Activated naive CD4-positive, alpha-beta T cell treated with anti-CD3 and anti-CD28 coated beads, Interleukin-2, amount 10 ng/mL, durations not matched to agents 7 days and 5 days (primary cell): ENCODE measurements at regions not wholly inside any gene's neighbourhood (a gene's known extent, or its start where the extent isn't known, plus 50 kb on each side); places are given as distances from the start of the nearest gene placed in this dataset.

ENCODE experiments used
- CTCF ChIA-PET: fragments of 350-600 bp; sonication (Branson Sonifier 250); formaldehyde crosslinking; loops from one replicate; lab custom pipeline; 2021; ENCODE audit warnings: antibody characterized with exemption; lab: Charles Lee
- DNase-seq: peaks from one replicate; pipeline ENCODE4 v3.0.0-alpha.2; 2020
- H3K27ac Mint-ChIP-seq: one replicate; pipeline ENCODE4 v1.8.0; 2021; ENCODE audit warnings: mild to moderate bottlenecking, moderate library complexity, mixed read lengths
- H3K27me3 Mint-ChIP-seq: one replicate; pipeline ENCODE4 v1.8.0; 2021; ENCODE audit warnings: mild to moderate bottlenecking, mixed read lengths
- H3K36me3 Mint-ChIP-seq: one replicate; pipeline ENCODE4 v1.8.0; 2021; ENCODE audit warnings: mixed read lengths
- H3K4me1 Mint-ChIP-seq: one replicate; pipeline ENCODE4 v1.8.0; 2021; ENCODE audit warnings: mixed read lengths
- H3K4me3 Mint-ChIP-seq: one replicate; pipeline ENCODE4 v1.8.0; 2021; ENCODE audit warnings: mild to moderate bottlenecking, moderate library complexity, mixed read lengths
- H3K9me3 Mint-ChIP-seq: one replicate; pipeline ENCODE4 v1.8.0; 2021; ENCODE audit warnings: mixed read lengths

DNA sequence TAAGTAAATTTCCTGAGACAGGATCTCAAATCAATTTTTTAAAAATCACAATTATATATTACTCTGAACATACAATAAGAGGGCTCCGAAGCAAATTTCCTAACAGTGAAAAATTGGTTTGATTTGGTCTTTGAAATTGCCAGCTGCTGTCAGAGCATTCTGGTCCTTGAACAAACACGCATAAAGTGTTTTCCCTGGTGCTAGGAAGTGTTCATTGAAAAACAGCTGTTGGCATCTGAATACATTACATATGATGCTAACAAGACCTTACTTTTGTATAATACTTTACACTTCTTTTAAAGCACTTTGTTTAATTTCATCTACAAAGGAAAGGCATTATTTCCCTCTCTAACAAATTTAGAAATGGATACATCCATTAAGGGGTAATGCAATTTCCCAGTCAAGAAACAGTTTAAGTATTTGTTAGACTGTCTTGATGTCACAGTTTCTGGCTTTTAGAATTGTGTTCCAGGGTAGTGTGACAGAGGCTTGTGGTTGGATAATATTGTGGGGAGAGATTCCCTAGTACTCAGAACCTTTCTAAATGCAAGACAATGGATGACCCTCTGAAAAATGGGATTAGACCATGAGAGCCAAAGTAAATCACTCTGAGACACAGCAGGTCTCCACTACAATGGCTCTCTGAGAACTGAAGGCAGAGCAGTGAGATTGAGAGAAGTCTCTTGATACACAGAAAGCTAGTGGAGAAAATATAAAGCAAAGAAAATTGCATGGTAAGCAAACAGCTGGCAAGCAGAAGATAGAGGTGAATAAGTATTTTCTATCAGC, 299.0 kb downstream of the TRIB2 start:
- CTCF ChIA-PET = interaction anchor here (1.1 kb wide), 1 partner anchor 8 kb away, joined by 5 read pairs; no protein-coding TSS in a partner anchor
- Mint-ChIP-seq H3K9me3 (no peaks in the 10 kb centered on the region), H3K4me1 (no peaks in the 10 kb centered on the region), H3K27ac (no peak overlapping the region), H3K27me3 (peaks cover 21% of the 10 kb centered on the region), H3K4me3 (no peak overlapping the region), H3K36me3 (no peaks in the 10 kb centered on the region)
- DNase-seq = no peak

DNA sequence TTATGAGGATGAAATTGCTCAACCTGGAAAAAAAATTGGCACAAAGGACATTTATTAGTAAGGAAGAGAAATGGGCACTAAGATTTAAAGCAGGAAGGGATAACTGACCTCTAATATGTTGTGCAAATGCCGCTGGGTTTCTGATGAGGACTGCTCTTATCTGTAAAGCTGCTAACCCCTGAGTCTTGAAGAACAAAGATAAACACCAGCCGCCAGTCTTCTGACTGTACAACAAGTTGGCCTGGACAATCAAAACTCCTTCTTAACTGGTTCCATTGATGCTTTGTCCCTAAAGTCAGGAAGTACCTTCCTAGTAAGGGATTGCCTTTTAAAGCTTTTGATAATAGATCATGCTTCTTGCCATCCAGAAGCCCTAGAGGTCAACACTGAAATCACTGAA, 301.8 kb downstream of the TRIB2 start:
- no peak for DNase-seq
- CTCF ChIA-PET = interaction anchor here (1.1 kb wide), 1 partner anchor 11 kb away, joined by 3 read pairs; no protein-coding TSS in a partner anchor
- no peaks in the 10 kb centered on the region for H3K4me1 Mint-ChIP-seq
- H3K27ac Mint-ChIP-seq = no peak overlapping the region
- H3K4me3 Mint-ChIP-seq = no peak overlapping the region
- H3K36me3 Mint-ChIP-seq = no peaks in the 10 kb centered on the region
- no peaks in the 10 kb centered on the region for H3K9me3 Mint-ChIP-seq
- H3K27me3 Mint-ChIP-seq = peaks cover 19% of the 10 kb centered on the region

DNA sequence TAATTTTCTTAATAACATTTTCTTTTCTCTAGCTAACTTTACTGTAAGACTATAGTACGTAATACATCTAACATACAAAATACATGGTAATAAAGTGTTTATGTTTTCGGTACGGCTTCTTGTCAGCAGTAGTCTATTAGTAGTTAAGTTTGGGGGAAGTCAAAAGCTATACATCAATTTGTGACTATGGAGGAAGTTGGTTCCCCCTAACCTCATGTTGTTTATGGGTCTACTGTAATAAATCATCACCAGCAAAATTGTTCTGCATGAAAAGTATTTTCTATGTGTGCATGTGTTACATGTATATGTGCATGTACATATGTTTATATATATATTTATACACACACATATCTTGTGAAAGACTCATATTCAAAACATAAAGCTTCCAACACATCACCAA, 303.0 kb downstream of the TRIB2 start:
- DNase-seq = no peak
- Mint-ChIP-seq H3K4me3 (no peak overlapping the region), H3K36me3 (no peaks in the 10 kb centered on the region), H3K4me1 (no peaks in the 10 kb centered on the region), H3K27me3 (peaks cover 26% of the 10 kb centered on the region), H3K9me3 (no peaks in the 10 kb centered on the region), H3K27ac (no peak overlapping the region)
- CTCF ChIA-PET = interaction anchor here (0.7 kb wide), 1 partner anchor 771 kb away, joined by 3 read pairs; no protein-coding TSS in a partner anchor

DNA sequence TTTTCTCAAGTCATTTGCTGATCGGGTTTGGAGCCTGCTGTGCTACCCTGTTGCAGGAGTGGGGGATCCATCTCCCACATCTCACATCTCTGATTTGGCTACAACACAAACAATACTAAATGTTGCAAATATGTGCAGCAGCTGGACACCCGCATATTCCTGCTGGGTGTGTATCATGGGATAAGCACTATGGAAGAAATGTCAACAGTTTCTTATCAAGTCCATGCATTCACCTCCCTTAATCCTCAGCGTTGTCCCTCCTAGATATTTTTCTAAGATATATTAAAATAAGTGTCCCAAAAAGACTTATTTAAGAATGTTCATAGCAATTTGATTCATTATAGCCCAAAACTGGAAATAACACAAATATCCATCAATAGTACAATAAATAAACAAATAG, 303.7 kb downstream of the TRIB2 start:
- no peak overlapping the region for H3K27ac Mint-ChIP-seq
- no peaks in the 10 kb centered on the region for H3K4me1 Mint-ChIP-seq
- no peaks in the 10 kb centered on the region for H3K36me3 Mint-ChIP-seq
- no peak overlapping the region for H3K4me3 Mint-ChIP-seq
- no peaks in the 10 kb centered on the region for H3K9me3 Mint-ChIP-seq
- peaks cover 25% of the 10 kb centered on the region for H3K27me3 Mint-ChIP-seq
- CTCF ChIA-PET = no interaction called here
- DNase-seq = no peak

DNA sequence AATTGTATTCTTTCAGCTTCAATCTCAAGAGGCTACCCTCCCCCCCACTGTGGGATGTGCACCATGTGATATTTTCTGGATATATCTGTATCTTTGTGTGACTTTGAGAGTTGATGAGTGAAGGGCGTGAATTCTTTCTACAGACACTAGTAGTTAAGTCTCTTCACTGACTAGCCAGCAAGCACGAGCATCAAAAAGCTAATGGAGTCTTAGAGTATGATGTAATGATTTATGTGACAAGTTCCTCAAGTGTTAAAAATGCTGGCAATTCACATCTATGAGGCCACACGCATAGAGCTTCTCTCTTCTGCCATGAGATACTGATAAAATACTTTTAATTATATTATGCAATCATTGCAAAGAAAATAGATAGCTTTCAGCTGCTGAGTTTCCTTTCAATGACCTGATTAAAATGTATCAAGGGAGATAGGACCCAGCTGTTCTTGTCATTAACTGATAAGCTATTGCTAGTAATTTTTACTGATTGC, 304.8 kb downstream of the TRIB2 start:
- H3K27me3 Mint-ChIP-seq = peaks cover 22% of the 10 kb centered on the region
- no peaks in the 10 kb centered on the region for H3K4me1 Mint-ChIP-seq
- no peak for DNase-seq

DNA sequence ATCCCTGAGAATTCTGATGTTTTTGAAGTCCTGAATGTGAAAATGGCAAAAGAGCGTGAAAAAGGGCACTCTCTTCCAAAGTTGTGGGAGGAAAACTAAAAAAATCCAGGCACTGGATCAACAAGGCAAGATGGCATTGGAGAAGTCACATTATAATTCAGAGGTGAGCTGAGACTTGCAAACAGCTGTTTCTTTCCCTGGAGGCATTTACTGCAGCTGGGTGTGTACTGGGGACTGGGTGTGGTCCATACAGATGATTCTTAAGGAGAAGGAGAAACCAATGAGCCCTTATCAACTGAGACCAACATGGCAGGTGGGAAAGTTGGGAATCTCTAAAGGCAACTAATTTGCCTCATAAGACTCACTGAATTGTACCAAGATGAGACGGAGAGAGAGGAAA, 313.9 kb downstream of the TRIB2 start:
- H3K27ac Mint-ChIP-seq = no peak overlapping the region
- CTCF ChIA-PET = interaction anchor here (0.6 kb wide), 1 partner anchor 254 kb away, joined by 3 read pairs; no protein-coding TSS in a partner anchor

More for the DNA sequence above, 304.8 kb downstream of the TRIB2 start:
- Mint-ChIP-seq H3K9me3 (no peaks in the 10 kb centered on the region), H3K36me3 (no peaks in the 10 kb centered on the region), H3K4me3 (no peak overlapping the region), H3K27ac (no peak overlapping the region)
- CTCF ChIA-PET = interaction anchor here (1.2 kb wide), 1 partner anchor 15 kb away, joined by 4 read pairs; no protein-coding TSS in a partner anchor

DNA sequence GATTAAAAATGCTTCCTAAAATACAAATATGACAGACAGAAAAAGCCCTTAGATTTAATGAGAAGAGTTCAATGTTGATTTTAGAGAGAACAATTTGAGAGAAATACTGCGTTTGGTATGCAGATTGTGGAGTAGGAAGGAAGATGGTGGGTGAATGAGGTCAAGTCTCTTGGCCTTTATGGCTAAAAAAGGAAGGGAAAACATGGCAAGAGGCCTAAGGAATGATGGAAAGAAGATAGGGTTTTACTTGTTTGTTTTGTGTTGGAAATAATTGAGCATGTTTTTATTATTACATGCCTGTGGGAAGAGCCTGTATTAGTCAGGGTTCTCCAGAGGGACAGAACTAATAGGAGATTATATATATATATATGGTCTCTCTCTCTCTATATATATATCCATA, 318.1 kb downstream of the TRIB2 start:
- CTCF ChIA-PET = no interaction called here
- peaks cover 5% of the 10 kb centered on the region for H3K27me3 Mint-ChIP-seq
- H3K9me3 Mint-ChIP-seq = no peaks in the 10 kb centered on the region
- DNase-seq = no peak
- H3K27ac Mint-ChIP-seq = no peak overlapping the region
- no peak overlapping the region for H3K4me3 Mint-ChIP-seq
- H3K36me3 Mint-ChIP-seq = no peaks in the 10 kb centered on the region
- no peaks in the 10 kb centered on the region for H3K4me1 Mint-ChIP-seq

More for the DNA sequence above, 313.9 kb downstream of the TRIB2 start:
- Mint-ChIP-seq H3K9me3 (no peaks in the 10 kb centered on the region), H3K4me1 (no peaks in the 10 kb centered on the region), H3K27me3 (peaks cover 5% of the 10 kb centered on the region), H3K4me3 (no peak overlapping the region), H3K36me3 (no peaks in the 10 kb centered on the region)
- DNase-seq = no peak

DNA sequence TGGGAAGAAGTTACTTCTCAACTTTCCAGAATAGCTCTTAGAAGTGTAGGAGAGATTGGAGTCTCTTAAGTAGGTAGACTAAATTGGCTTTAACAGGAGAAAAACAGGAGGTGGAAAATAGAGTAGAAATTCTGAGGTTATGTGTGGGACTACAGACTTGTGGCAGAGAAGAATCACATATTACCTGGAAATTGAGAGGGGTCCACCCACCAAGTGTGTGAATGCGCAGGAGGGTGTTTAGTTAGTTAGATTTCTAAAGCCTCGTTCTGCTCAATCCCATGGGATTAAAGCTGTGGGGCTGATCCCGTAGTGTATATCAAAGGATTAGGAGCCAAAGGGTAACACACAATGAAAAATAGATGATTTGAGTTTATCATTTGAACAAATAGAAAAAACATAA, 319.1 kb downstream of the TRIB2 start:
- CTCF ChIA-PET = no interaction called here
- Mint-ChIP-seq H3K27ac (no peak overlapping the region), H3K4me1 (no peaks in the 10 kb centered on the region), H3K9me3 (peaks cover 2% of the 10 kb centered on the region), H3K27me3 (no peaks in the 10 kb centered on the region), H3K36me3 (no peaks in the 10 kb centered on the region), H3K4me3 (no peak overlapping the region)
- DNase-seq = no peak

DNA sequence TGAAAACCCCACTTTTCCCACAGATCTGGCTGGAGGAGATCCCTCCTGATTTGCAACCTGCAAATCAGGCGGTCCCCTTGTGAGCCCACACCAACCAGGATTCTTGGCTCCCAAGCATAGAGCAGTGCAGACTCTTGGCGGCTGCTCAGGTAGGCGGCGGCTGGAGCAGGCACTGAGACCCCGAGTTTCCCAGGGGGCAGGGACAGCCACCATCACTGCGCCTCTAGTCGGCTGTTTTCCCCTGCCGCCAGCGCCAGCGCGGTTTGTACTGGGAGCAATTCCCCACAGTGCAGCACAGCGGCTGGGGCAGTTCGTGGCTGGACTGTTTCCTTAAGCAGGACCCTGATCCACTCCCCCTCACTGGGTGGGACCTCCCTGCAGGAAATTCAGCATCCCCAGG, 323.3 kb downstream of the TRIB2 start:
- H3K4me3 Mint-ChIP-seq = no peak overlapping the region
- no peaks in the 10 kb centered on the region for H3K27me3 Mint-ChIP-seq
- CTCF ChIA-PET = no interaction called here
- no peak for DNase-seq
- no peaks in the 10 kb centered on the region for H3K36me3 Mint-ChIP-seq
- H3K27ac Mint-ChIP-seq = no peak overlapping the region
- H3K4me1 Mint-ChIP-seq = no peaks in the 10 kb centered on the region
- peaks cover 8% of the 10 kb centered on the region for H3K9me3 Mint-ChIP-seq

DNA sequence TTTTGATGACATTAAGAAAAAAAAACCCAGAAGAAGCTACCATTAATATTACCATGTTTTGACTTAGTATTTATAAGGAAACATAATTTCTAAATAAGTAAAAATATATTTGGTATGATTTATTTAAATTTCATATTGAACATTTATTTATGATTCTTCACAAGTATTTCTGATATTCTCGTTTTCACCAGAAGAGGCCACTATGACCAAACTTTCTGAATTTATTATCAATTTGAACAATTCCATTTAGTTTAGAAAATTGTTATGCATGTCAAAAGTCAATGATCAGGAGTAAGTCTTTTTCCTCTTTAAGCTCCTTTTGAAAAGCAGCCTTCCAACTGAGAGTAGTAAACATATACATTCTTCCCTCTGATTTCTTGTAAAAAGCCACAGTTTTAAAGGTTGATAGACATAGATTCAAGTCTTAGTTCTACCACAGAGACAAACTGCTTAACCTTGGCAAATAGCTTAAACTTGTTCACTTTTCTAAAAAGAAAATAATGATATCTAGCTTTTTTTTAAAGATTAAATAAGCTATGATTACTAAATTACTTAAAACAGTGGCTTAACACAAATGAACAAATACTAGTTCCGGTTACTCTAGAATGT, 329.9 kb downstream of the TRIB2 start:
- Mint-ChIP-seq H3K27me3 (no peaks in the 10 kb centered on the region), H3K27ac (no peak overlapping the region), H3K9me3 (no peaks in the 10 kb centered on the region), H3K4me3 (no peak overlapping the region), H3K4me1 (no peaks in the 10 kb centered on the region), H3K36me3 (no peaks in the 10 kb centered on the region)
- CTCF ChIA-PET = interaction anchor here (1.1 to 1.3 kb wide), 2 partner anchors 16 to 40 kb away, joined by 3 to 5 read pairs; no protein-coding TSS in a partner anchor
- DNase-seq = no peak

DNA sequence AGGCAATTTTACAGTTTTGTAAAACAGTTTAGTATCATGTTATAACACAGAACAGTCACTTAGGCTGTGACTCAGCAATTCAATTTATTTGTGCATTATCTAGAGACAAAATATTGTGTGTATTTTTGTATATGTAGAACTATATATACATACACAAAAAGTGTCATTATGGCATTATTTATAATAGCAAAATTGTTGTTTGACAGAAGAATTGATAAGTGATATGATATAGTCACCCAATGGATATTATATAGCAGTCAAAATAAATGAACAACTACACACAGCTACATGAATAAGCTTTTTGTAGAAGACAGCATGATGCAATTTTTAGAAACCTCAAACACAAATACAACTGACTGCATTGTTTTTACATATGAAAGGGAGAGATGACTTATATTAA, 334.0 kb downstream of the TRIB2 start:
- CTCF ChIA-PET = interaction anchor here (0.8 kb wide), 1 partner anchor 9 kb away, joined by 3 read pairs; no protein-coding TSS in a partner anchor
- Mint-ChIP-seq H3K4me1 (no peaks in the 10 kb centered on the region), H3K4me3 (no peak overlapping the region), H3K36me3 (no peaks in the 10 kb centered on the region), H3K9me3 (no peaks in the 10 kb centered on the region), H3K27ac (no peak overlapping the region), H3K27me3 (peaks cover 5% of the 10 kb centered on the region)
- no peak for DNase-seq

DNA sequence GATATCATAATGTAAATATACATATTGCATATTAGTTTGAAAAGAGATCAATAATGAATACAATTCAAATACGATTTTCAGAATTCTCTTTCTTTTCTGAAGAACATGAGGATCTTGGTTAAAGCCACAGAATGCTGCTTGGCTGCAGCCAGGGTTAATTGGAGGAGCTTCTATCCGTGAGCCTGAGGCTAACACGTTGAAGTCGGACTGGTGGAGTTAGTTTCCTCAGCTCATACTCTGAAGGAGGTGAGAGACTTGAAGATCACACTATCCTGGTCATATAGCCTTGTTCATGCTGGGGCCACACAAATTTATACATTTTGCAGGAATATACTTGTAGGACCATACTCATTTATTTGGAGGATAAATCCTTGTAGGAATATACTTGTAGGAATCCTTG, 335.8 kb downstream of the TRIB2 start:
- Mint-ChIP-seq H3K9me3 (no peaks in the 10 kb centered on the region), H3K27ac (no peak overlapping the region), H3K36me3 (no peaks in the 10 kb centered on the region), H3K4me1 (no peaks in the 10 kb centered on the region), H3K4me3 (no peak overlapping the region), H3K27me3 (peaks cover 5% of the 10 kb centered on the region)
- CTCF ChIA-PET = no interaction called here
- DNase-seq = no peak

DNA sequence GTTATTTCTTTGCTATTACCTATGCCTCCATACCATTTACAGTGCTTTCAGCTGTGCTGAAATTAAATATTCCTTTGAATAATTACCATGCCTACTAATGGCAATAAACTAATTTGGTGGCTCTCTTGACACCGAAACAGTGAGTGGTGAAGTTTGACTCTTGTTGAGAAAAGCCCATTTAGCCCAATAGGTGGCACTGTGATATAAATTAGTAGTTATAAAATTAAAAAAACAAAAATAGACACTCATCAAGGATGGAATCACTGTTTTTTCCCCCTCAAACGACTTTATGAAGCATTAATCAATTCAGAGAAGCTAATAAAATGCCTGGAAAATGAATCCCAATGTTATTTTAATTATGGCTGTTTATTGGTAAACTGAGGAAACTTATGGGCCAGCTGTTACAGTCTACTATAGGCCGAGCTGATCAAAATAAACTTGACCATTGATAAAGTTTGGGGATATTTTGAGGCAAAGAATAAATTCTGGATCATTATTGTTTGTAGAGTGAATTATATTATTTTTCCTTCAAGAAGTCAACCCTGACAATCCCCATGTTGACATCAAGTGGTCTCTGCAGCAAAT, 339.6 kb downstream of the TRIB2 start:
- no peak for DNase-seq
- H3K27me3 Mint-ChIP-seq = peaks cover 5% of the 10 kb centered on the region
- CTCF ChIA-PET = no interaction called here
- no peaks in the 10 kb centered on the region for H3K4me1 Mint-ChIP-seq
- no peak overlapping the region for H3K27ac Mint-ChIP-seq
- no peaks in the 10 kb centered on the region for H3K36me3 Mint-ChIP-seq
- no peaks in the 10 kb centered on the region for H3K9me3 Mint-ChIP-seq
- H3K4me3 Mint-ChIP-seq = no peak overlapping the region

DNA sequence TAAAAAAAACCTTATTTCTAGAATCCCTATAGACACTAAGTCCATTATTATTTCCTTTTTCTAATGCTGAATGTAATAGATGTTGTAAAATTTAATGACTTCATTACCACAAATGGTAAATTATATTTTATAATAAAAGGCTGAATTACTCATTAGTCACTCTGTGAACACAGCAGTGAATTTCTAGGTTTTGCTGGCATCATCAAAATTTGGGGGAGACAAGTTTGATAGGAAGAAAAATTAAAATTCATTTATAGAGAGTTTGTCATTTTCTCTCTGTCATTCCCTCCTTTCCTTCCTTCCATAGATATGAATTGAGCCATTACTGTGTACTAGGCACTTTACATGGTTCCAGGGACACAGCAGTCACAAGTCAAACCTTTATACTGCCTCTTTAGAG, 340.9 kb downstream of the TRIB2 start:
- CTCF ChIA-PET = no interaction called here
- H3K4me1 Mint-ChIP-seq = no peaks in the 10 kb centered on the region
- H3K27me3 Mint-ChIP-seq = peaks cover 5% of the 10 kb centered on the region
- no peaks in the 10 kb centered on the region for H3K36me3 Mint-ChIP-seq
- no peak for DNase-seq
- no peaks in the 10 kb centered on the region for H3K9me3 Mint-ChIP-seq
- H3K4me3 Mint-ChIP-seq = no peak overlapping the region
- H3K27ac Mint-ChIP-seq = no peak overlapping the region
